Activated CD8-positive, alpha-beta memory T cell treated with anti-CD3 and anti-CD28 coated beads for 24 hours (primary cell): ENCODE measurements at regions not wholly inside any gene's neighbourhood (a gene's known extent, or its start where the extent isn't known, plus 50 kb on each side); places are given as distances from the start of the nearest gene placed in this dataset.
"Not testable (repeated sequence)": the region's sequence is repeated elsewhere in the genome, so short reads cannot be mapped to it uniquely, and the experiment has no call there.

Experiments
- DNase-seq: peaks from one replicate; pipeline ENCODE4 v3.0.0-alpha.2; 2020

DNA sequence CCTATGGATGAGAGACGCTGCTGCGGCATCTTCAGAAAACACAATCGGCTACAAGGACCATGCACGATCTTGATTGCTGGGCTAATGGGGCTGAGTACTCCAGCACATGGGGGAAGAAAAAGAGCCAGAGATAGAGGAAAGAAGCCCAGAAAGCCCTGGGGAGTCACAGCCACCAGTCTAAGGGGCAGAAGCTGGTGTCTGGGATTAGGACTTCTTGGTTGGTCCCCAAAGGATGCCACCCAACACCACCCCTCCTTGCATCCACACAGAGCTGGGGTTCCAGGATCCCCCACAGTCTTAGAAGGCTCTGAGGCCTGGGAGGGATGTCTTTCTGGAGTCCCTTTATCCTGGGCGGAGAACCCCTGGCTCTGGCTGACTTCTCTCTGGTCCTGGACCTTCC lies 98.4 kb upstream of the TARDBP start:
- no peak for DNase-seq

DNA sequence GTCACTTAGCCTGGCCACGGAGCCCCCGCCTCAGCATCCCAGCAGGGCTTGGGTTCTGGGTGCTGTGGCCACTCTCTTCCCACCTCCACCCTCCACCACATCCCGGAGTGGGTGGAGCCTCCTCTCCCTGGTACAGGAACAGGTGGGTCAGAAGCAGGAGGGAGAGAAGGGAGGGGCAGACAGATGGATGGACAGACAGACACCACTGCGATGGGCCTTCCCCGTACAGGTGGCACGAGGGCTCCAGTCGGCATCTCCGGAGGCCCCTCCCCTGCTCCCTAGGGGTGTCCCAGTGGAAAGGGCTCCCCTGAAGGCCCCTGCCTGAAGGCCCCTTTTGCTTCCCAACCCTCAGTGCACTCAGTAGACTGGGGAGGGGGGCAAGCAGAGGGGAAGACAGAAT lies 96.9 kb upstream of the TARDBP start:
- DNase-seq = no peak

DNA sequence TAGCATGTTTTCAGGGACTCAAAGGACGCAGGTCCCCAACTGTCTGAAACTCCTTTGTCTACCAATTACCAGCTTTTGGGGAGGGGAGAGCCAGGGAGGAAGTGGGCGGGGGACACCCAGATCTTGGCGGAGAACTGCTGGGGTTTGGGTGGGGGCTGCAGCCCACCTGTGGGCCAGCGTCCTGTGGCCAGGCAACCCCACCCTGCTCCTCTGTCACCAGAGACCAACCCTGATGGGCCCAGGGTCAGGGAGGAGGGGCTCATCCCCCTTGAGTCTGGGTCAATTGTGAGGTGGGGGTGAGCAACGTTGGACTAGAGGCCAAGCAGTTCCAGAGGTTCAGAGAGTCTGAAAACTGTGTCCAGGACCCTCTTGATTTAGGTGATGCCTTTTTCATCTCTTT lies 96.1 kb upstream of the TARDBP start:
- DNase-seq = no peak

DNA sequence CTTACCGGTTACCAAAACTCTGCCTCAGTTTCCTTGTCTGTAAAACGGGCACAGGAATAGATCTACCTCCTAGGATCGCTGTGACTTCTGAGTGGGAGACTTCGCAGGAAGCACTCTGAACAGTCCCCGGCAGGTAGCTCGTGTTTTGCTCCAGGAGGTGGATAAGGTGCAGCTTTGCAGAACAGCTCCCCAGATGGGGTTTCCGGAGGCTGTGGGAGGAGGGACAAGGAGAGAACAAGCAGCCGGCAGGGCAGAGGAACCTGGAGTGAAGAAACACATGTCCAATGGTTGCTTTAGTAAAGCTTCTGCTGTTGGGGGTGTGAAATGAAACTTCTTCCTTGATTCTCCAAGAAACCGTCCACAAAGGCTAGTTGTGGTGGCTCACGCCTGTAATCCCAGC lies 95.5 kb upstream of the TARDBP start:
- no peak for DNase-seq

DNA sequence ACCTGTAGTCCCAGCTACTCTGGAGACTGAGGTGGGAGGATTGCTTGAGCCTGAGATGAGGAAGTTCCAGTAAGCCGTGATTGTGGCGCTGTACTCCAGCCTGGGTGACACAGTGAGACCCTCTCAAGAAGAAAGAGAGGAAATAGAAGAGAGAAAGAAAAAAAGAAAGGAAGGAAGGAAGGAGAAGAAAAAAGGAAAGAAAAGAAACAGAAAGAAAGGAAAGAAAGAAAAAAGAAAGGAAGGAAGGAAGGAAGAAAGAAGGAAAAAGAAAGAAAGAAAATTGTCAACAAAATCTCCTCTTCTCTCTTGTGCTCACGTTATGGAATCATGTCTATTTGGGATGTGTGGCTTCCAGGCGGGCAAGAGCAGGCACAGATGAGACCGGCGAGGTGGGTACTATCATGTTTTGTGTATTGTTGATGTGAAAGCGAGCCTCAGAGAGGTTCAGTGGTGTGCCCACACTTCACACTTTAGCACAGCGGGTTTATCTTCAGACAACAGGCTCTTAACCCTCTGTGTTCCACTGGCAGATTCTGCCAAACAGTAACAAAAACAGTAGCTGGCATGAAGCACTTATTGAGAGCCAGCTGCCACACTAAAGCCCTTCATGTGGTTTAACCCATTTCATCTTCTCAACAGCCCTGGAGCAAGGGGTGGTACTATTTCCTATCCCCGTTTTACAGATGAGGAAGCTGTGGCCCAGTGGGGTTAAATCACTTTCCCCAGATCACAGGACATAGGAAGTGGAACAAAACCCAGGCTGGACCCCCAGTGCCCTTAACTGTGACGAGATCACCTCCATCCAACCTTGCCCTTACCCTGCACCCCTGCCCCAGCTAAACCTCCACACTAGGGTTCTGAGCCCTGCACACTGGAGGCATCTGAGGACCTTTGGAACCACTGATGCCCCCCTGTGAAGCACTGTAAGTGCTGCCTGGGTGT lies 94.7 kb upstream of the TARDBP start:
- no peak for DNase-seq

DNA sequence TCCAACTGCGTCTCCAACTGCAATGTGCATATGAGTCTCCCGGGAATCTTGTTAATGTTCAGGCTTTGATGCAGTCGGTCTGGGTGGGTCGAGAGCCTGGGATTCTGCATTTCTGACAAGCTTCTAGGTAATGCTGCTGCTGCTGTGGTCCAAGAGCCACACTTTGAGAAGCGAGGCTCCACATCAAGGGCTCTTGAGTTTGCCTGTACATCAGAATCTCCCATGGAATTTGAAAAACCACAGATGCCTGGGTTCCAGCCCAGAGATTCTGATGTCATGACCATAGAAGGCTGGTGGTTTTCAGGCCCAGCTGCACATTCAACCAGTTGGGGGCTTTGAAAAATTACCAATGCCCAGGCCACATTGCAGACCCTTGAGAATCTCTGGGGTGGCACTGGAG lies 93.9 kb upstream of the TARDBP start:
- no peak for DNase-seq

DNA sequence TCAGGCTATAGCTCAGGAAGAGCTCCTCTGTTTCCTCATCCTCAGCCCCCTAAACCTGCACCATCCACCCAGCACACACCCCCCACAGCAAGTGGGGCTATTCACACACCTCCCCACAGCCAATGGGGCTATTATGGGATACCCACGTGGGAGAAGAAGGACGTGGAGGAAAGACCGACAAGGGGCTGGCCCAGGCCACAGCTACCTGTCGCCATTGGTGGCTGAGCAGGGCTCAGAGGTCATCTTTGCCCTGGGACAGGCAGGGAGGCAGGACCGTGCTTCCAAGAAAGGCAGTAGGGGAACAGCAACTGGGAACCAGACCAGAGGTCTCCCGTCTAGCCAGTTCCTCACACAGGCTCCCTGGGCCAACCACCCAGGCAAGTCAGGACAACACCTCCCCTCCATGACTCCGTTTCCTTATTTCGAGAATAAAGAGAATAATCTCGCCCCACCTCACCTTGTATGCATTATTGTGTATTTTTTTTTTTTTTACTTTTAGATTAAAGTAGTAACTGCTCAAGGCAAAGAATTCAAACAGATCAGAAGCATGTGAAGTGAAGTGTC lies 92.3 kb upstream of the TARDBP start:
- DNase-seq = no peak

DNA sequence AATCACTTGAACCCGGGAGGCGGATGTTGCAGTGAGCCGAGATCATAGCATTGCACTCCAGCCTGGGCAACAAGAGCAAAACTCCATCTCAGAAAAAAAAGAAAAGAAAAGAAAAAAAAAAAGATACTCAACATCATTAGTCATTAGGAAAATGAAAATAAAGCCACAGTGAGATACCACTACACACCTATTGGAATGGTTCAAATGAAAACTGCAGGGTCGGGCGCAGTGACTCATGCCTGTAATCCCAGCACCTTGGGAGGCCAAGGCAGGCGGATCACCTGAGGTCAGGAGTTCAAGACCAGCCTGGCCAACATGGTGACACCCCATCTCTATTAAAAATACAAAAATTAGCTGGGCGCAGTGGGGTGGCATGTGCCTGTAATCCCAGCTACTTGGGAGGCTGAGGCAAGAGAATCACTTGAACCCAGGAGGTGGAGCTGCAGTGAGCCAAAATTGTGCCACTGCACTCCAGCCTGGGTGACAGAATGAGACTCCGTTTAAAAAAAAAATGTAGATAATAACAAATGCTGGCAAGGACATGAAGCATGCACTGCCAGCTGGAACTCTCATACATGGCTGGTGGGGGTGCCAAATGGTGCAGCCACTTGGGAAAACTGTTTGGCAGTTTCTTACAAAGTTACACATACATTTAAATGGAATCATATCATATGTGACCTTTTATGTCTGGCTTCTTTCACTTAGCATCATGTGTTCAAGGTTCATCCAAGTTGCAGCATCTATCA lies 90.0 kb upstream of the TARDBP start:
- DNase-seq = not testable (repeated sequence)

DNA sequence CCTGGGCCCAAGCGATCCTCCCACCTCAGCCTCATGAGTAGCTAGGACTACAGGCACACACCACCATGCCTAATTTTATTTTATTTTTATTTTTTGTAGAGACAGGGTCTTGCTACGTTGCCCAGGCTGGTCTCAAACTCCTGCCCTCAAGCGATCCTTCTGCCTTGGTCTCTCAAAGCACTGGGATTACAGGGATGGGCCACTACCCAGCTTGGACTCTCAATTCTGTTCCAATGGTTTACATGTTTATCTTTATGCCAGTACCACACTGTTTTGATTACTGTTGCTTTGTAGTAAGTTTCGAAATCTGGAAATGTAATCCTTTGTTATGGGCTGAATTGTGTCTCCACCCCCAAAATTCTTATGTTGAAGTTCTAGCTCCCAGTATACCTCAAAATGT lies 88.4 kb upstream of the TARDBP start:
- no peak for DNase-seq

DNA sequence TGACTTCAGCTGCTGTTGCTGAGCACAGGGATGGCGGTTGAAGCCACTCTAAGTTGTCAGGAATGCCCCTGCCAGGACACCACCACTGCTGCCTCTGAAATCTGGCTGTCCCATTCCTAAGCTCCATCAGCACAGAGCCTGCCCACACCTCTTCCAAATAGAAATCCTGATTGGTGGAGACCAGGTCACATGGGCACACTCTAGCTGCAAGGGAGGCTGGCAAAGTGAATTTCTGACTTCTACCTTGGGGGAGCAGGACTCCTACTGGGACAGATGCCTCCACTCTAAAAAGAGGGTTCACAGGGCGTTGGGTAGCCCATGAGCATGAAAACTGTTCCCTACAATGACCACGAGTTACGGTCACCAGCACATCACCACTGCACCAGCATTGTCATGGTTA lies 83.8 kb upstream of the TARDBP start:
- no peak for DNase-seq

DNA sequence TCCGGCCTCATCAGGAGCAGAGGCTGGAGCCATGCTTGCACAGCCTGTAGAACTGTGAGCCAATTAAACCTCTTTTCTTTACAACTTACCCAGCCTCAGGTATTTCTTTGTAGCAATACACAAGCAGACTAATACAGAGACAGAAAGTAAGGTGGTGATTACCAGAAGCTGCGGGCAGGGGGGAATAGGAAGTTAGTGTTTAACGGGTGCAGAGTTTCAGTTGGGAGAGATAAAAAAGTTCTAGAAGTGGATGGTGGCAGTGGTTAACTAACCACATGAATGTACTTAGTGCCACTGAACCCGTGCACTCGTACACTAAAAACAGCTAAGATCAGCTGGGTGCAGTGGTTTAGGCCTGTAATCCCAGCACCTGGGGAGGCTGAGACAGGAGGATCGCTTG lies 80.4 kb upstream of the TARDBP start:
- no peak for DNase-seq

DNA sequence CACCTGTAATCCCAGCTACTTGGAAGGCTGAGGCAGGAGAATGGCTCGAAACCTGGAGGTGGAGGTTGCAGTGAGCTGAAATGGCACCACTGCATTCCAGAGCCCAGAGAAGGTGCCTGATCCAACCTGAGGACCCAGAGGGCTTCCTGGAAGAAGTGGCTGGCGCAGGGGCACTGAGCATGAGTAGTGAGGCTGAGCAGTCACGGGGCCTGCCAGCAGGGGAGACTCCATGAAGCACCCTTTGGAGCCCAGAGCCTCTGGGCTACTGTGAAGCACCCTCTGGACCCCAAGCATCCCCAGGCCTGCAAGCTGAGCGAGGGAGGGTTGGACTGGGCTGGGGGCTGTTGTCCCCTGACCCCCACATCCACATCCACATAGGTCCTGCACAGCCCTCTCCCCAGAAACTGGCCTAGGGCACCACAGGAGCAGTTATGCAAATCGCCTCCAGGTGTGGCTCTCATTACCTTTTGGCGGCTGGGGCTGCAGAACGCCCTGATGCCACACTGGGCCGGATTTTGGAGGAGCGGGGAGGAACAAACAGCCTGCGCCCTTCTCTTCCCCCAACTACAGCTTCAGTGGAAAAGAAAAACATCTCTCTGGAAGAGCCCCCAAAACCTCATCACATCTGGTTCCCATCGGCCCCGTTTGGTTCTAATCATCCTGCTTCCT lies 78.2 kb upstream of the TARDBP start:
- no peak for DNase-seq

DNA sequence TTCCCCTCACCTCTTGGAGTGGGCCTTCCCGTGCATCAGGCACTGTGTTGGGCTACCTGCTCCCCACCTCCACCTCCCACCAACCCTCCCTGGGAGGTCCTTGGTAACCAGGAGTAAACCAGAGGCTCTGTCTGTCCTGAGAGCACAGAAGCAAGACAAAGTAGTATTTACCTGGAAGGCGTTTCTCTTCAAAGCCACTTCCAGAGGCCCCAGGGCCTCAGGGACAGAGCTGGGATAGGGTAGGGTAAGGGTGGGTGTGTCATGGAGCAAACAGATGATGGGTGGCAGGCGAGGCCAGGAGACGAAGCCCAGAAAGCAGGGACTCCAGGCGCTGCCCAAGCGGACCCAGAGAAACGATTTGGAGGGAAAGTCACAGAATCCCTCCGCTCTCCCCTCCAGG lies 77.2 kb upstream of the TARDBP start:
- DNase-seq = no peak

DNA sequence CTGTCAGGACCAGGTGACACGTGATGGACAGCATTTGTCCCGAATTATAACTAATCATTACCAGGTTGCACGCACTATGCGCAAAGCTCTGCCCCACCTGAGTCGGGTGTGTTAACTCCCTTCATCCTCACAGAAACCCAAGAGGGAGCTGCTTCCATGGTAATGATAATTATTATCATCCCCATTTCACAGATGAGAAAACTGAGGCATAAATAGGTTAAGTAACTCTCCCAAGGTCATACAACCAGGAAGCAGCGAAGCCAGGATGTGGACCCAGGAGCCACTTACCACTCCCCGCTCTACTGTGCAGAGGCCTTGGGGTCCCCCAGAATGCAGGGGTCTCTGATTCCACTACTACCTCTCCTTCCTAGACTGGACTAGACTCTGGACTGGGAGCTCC lies 76.7 kb upstream of the TARDBP start:
- DNase-seq = no peak

DNA sequence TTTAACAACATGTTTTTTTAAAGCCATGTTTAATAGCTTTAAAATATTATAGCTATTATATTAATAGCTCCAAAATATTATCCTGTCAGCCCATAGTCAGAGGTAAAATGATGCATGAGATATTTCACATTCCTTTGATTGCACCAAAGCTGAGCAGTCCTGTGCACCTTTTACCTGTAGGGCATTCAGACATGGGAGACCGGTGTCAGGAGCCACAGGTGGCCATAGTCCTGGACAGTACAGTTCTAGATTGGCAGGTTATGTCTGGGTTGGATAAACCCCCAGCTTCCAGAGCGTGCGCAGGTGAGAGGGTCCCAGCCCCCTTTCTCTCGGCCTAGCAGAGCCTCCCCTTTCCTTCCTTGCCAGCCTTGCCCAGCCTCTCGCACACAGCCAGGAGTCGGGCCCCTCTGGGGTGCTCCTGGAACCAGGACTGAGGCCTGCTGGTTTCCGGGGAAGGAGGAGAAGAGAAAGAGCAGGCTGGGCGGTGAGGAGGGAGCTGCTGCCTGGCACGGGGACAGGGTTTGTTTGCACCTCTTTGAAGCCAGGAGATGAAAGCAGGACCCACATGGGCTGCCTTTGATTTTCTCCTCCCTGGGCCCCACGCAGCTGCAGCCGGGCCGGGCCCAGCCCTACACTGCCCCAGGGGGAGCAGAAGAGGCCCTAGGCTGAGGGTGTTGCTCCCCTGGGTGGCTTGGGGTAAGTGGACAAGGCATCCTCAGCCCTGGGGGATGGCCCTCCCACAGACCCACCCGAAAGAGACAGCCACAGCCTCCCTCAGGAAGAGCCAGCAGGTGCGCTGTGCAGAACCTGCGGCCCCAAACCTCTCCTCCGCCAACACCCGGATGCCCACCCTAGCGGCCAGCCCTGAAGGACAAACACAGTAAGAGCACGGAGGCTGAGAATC lies 75.2 kb upstream of the TARDBP start:
- no peak for DNase-seq

DNA sequence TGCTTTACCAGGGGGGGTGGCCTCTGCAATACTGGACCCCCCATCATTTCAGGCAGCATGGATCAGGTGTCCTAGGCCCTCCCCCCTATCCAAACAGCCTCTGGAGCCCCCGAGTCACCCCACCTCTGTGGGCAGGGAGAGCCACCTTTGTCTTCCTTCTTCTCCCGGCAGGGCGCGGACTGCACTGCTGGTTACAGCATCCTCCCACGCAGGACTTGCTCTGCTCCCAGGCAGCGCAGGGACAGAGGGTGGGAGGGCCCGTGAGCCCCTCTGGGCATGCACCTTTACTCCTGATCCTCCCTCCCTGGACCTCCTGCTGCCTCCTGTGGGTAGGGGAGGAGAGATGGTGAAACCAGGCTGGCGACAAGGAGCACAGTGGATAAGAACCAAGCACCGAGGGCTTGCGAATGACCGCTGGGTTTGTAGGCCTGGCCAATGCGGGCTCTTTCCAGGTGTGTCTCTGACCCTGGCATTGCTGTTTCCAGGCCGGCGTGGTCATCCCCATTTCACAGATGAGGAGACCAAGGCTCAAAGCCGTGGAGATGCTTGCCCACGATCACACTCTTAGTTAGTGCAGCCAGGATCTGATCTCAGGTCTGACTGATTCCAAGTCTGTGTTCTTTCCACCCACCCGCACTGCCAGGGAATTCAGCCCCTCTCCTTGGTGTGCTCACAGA lies 73.6 kb upstream of the TARDBP start:
- no peak for DNase-seq

DNA sequence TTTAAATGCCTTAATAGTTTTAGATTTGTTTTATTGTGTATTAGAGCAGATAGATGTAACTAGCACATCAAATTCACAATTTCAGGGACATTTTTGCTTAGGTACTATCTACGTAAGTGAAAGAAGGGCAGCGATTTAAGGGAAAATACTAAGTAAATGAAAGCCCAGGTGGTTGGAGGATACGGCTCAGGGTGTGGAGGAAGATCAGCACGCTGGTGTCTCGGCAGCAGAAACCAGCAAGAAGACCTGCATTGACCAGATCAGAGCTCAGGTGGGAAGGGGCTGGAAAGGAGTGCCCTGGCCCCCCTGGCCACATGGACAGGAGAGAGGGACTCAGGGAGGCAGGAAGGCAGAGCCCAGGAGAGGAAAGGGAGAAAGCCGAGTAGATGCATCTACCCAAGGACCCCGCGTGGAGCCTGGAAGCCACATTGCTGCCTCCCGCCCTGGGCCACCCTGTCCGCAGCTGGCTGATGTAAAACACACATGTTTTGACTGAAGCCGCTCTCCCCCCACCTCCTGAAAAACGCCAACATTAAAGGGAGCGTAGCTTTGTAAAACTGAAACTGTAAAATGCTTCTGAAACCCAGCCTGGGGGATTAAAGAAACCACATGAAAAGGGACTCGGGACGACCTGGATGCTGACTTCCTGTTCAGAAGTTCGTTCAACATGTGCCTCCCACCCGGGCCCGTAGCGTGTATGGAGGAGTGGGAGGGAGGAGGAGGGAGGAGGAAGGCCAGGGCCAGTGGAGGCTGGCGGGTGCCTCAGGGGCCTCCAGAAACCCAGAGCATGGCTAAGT lies 72.6 kb upstream of the TARDBP start:
- peak; percentile 83 for DNase-seq

DNA sequence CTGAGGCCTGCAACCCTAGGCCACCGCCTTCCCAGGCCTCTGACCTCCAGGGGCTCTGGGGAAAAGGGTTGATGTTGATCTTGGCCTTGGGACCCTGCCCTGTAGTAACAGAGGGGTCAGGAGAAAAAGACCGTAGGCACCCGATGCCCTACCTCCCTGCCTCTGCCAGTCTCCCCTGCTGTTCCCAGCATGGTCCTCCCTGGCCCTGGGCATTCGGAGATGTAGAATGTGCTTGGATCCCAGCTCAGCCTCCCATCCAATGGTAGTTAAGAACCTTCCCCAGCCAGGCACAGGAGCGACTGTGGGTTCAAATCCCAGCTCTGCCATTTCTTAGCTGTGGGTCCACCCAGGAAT lies 72.0 kb upstream of the TARDBP start:
- DNase-seq = no peak

DNA sequence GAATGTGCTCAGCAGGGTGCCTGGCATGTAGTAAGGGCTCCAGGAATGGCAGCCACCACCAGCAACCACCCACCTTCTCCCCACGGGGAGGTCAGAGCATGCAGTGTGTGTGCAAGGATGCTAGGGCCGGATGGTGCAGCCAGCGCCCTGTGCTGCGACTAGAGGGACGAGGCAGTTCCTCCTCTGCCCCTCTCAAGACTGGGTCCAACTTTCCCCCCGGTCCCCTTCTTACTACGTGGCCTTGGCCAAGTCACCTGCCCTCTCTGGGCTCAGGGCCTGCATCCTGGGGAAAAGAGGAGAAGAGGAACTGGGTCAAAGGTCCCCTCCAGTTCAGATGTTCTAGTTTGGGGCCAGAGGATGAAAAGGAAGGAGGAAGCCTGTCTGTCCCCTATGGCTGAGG lies 71.6 kb upstream of the TARDBP start:
- DNase-seq = peak; percentile 61

DNA sequence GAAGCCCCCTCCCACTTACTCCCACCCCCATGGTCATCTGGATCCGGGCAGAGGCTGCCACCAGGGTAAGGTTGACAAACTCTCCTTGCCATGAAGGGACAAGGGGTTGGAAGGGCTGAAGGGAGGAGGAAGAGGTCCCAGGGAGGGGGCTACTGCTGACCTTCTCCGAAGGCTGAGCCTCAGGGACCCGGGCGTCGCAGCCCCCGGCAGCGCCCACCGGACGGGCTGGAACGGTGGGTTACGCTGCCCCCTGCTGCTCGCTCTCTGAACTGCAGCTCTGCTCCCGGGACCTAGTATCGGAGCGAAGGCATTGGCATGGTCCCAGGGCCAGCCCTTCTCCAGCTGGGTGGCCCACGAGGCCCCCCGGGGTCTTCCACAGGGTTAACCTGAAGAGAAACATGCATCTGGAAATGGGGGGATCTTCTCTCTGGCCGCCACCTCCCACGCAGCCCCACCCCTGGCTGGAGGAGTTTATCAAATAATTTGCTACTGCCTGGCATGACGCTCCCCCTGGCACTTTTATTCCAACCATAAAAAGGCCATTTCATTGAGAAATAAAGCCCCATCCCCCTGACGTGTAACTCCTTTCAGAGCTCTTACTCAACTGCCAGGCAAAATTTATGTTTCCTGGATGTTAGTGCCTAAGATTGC lies 70.4 kb upstream of the TARDBP start:
- peak; percentile 90 for DNase-seq

DNA sequence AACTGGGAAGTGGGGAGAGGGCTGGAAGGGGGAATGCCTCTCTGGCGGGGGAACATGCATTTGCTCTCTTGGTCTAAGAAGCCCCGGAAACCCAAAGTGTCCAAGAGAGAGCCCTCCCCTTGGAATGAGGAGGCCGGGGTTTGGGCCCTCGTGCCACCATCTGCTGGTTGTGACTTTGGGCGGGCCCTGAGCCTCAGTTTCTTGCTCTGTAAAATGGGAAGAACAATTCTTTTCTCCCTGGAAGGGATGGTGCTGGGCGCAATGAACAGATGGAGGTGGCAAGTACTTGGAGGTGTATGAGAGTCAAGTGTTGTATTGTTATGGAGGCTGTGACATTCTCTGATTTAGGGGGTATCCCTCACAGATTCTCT lies 69.9 kb upstream of the TARDBP start:
- DNase-seq = no peak
